ENCODE measurements at regions not wholly inside any gene's neighbourhood (a gene's known extent, or its start where the extent isn't known, plus 50 kb on each side); places are given as distances from the start of the nearest gene placed in this dataset.

DNA sequence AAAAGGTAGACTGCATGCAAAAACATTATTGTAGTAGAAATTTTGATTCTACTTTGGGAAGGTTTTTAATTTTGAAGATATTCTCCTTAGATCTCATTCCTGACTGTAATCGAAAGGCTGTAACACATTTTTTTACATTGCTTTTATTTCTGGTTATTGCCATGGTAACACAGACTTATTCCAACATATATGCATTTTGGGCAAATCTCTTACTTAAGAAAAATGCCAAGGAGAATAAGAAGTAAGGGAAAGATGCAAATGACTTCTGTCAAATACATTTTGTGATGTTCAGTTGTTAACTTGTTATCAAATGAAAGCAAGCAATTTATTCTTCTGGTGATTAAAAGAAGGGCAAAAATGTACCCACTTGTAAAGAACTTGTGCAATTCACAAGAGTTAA, 267.5 kb downstream of the AASDHPPT start:
- no peak overlapping the region for H2AFZ ChIP-seq (ENCODE audit: low read length)
- TF ChIP-seq, protein P1, sequence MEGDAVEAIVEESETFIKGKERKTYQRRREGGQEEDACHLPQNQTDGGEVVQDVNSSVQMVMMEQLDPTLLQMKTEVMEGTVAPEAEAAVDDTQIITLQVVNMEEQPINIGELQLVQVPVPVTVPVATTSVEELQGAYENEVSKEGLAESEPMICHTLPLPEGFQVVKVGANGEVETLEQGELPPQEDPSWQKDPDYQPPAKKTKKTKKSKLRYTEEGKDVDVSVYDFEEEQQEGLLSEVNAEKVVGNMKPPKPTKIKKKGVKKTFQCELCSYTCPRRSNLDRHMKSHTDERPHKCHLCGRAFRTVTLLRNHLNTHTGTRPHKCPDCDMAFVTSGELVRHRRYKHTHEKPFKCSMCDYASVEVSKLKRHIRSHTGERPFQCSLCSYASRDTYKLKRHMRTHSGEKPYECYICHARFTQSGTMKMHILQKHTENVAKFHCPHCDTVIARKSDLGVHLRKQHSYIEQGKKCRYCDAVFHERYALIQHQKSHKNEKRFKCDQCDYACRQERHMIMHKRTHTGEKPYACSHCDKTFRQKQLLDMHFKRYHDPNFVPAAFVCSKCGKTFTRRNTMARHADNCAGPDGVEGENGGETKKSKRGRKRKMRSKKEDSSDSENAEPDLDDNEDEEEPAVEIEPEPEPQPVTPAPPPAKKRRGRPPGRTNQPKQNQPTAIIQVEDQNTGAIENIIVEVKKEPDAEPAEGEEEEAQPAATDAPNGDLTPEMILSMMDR (IDR thresholded peaks at IDR 0.05; ENCODE audit: low read length) = no peak
- TF ChIP-seq EZH2 (IDR thresholded peaks at IDR 0.05; ENCODE audit: borderline replicate concordance, low read length) = no peak
- no peak overlapping the region for H3K9ac ChIP-seq (ENCODE audit: low read length)
- H3K9me3 ChIP-seq (ENCODE audit: low read length) = no peaks in the 10 kb centered on the region
- no peak overlapping the region for H3K4me2 ChIP-seq (ENCODE audit: low read length)
- no peaks in the 10 kb centered on the region for H3K36me3 ChIP-seq (ENCODE audit: insufficient read depth, low read length)
- no peak overlapping the region for H3K27ac ChIP-seq (ENCODE audit: low read depth, low read length, poor library complexity, severe bottlenecking)
- H3F3A ChIP-seq (ENCODE audit: insufficient read depth, low read length) = no peaks in the 10 kb centered on the region
- no peaks in the 10 kb centered on the region for H3K79me2 ChIP-seq (ENCODE audit: insufficient read depth, low read length)
- no peaks in the 10 kb centered on the region for H4K20me1 ChIP-seq (ENCODE audit: insufficient read depth, low read length)
- no peak overlapping the region for H3K4me3 ChIP-seq (ENCODE audit: low read depth, low read length, poor library complexity, severe bottlenecking)
- H3K9me2 ChIP-seq (ENCODE audit: low read depth, low read length) = no peaks in the 10 kb centered on the region
- no peaks in the 10 kb centered on the region for H3K4me1 ChIP-seq (ENCODE audit: insufficient read depth, low read length, severe bottlenecking)
- no peaks in the 10 kb centered on the region for H3K27me3 ChIP-seq (ENCODE audit: insufficient read depth, low read length)

DNA sequence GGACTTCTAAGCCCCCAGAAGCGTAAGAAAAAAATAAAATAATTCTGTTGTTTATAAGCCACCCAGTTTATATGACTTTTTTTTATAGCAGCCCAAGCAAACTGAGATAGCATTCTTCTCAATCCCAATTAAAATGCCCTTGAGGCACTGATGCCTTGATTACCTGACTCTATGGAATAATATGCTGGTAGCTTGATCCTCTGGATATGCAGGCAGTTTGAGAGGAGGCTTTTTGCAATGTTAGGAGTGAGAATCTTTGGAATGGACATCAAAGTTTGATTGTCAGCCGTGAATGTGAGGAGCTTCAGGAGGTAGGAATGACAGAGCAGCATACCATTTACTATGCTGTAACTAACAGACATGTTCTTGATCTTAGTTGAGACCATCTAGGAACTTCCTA, 275.6 kb downstream of the AASDHPPT start:
- TF ChIP-seq EZH2 (IDR thresholded peaks at IDR 0.05; ENCODE audit: borderline replicate concordance, low read length) = no peak
- TF ChIP-seq, protein P1 (IDR thresholded peaks at IDR 0.05; ENCODE audit: low read length) = no peak
- H3K9me2 ChIP-seq (ENCODE audit: low read depth, low read length) = no peaks in the 10 kb centered on the region
- H3K79me2 ChIP-seq (ENCODE audit: insufficient read depth, low read length) = no peaks in the 10 kb centered on the region

DNA sequence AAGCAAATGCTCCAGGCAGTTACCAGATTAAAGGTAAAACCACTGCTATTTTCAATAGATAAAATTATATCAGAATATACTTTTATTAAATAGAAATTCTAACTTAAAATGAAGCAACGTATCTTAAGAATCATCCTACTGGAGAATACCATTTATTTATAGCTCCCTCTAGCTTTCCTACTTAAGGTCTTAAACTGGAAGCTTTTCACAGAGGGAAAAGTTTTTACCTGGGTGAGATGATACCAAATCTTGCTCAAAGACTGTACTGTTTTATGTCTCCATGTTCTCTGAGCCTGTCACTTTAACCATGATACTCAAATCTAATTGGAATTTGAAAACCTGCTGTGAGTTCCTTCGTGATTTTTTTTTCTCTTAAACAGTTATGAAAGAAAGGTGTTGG, 291.8 kb downstream of the AASDHPPT start:
- Histone ChIP-seq H3K79me2 (ENCODE audit: insufficient read depth, low read length) (no peaks in the 10 kb centered on the region), H4K20me1 (ENCODE audit: insufficient read depth, low read length) (no peaks in the 10 kb centered on the region), H3K9ac (ENCODE audit: low read length) (no peak overlapping the region), H3K27me3 (ENCODE audit: insufficient read depth, low read length) (no peaks in the 10 kb centered on the region; the same call in 1 of the 2 replicates), H3F3A (ENCODE audit: insufficient read depth, low read length) (no peaks in the 10 kb centered on the region), H3K4me1 (ENCODE audit: insufficient read depth, low read length, severe bottlenecking) (no peaks in the 10 kb centered on the region), H3K36me3 (ENCODE audit: insufficient read depth, low read length) (no peaks in the 10 kb centered on the region), H3K4me2 (ENCODE audit: low read length) (no peak overlapping the region), H3K9me3 (ENCODE audit: low read length) (no peaks in the 10 kb centered on the region), H3K9me2 (ENCODE audit: low read depth, low read length) (no peaks in the 10 kb centered on the region), H3K27ac (ENCODE audit: low read depth, low read length, poor library complexity, severe bottlenecking) (no peak overlapping the region), H2AFZ (ENCODE audit: low read length) (no peak overlapping the region), H3K4me3 (ENCODE audit: low read depth, low read length, poor library complexity, severe bottlenecking) (no peak overlapping the region)
- TF ChIP-seq, protein P1 (IDR thresholded peaks at IDR 0.05; ENCODE audit: low read length) = no peak
- TF ChIP-seq EZH2 (IDR thresholded peaks at IDR 0.05; ENCODE audit: borderline replicate concordance, low read length) = no peak

More for the DNA sequence above, 275.6 kb downstream of the AASDHPPT start:
- no peaks in the 10 kb centered on the region for H4K20me1 ChIP-seq (ENCODE audit: insufficient read depth, low read length)
- H3K9ac ChIP-seq (ENCODE audit: low read length) = no peak overlapping the region
- no peaks in the 10 kb centered on the region for H3K9me3 ChIP-seq (ENCODE audit: low read length)
- H3K27ac ChIP-seq (ENCODE audit: low read depth, low read length, poor library complexity, severe bottlenecking) = no peak overlapping the region
- no peaks in the 10 kb centered on the region for H3K27me3 ChIP-seq (ENCODE audit: insufficient read depth, low read length)
- H3K36me3 ChIP-seq (ENCODE audit: insufficient read depth, low read length) = no peaks in the 10 kb centered on the region
- no peak overlapping the region for H3K4me2 ChIP-seq (ENCODE audit: low read length)
- no peaks in the 10 kb centered on the region for H3F3A ChIP-seq (ENCODE audit: insufficient read depth, low read length)
- H2AFZ ChIP-seq (ENCODE audit: low read length) = no peak overlapping the region
- H3K4me3 ChIP-seq (ENCODE audit: low read depth, low read length, poor library complexity, severe bottlenecking) = no peak overlapping the region
- H3K4me1 ChIP-seq (ENCODE audit: insufficient read depth, low read length, severe bottlenecking) = no peaks in the 10 kb centered on the region
